HG03039 (cell line): ENCODE measurements at regions not wholly inside any gene's neighbourhood (a gene's known extent, or its start where the extent isn't known, plus 50 kb on each side); places are given as distances from the start of the nearest gene placed in this dataset.
"Not testable (repeated sequence)": the region's sequence is repeated elsewhere in the genome, so short reads cannot be mapped to it uniquely, and the experiment has no call there.

Source experiments
- ATAC-seq: cut with Tn5 transposase; IDR thresholded peaks from one replicate; pipeline ENCODE4 v1.9.1; 2021; ENCODE audit warnings: mild to moderate bottlenecking, moderate library complexity; ENCODE audit not compliant: unreplicated experiment

GRCh38 chr11:38182126-38182866, 1584.3 kb upstream of the RAG2 start:
- ATAC-seq, result no peak

DNA sequence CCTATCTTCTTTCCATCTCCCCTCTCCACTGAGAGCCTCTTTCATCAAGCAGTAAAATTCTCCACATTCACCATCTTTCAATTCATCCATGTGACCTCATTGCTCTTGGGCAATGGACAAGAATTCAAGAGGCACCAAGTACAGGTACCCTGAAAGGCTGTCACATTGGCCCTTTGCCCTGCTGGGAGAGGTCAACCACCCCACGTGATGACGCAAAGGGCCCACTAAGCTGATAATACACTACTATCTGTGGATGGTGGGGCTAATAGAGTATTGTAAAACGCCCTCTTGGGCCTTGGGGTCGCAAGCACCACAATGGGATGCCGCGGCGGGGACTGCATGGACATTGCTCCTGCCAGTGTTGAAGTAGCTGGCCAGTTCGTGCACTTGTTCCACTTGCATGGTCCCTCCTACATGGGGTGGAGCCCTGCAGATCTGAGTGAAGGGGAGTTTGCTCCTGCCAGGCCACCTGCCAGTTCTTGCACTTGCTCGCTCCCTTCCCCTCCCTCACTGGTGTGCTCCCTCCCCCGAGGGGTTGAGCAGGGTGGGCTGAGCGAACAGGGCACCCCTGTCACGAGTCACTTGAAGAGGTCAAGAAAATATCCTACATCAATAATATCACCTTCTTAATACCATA, 1578.8 kb upstream of the RAG2 start:
- ATAC-seq, result no peak

DNA sequence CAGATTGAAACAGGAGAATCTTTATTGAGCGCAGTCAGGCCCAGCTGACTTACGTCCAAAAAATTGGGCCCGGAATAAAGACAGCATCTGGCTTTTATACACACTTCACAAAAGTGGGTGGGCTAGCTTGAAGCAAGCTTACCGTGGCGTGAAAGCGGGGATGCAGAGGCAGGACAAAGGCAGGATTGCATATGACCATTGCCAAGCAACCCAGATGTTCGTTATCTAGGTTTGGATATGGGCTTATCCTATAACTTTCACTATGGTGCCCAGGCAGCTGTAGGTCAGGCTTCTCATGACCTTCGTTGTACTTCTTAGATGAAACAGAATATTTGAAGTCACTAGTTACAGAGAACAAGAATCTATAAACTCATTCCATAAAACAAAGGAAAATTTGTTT, 1575.6 kb upstream of the RAG2 start:
- no peak for ATAC-seq

DNA sequence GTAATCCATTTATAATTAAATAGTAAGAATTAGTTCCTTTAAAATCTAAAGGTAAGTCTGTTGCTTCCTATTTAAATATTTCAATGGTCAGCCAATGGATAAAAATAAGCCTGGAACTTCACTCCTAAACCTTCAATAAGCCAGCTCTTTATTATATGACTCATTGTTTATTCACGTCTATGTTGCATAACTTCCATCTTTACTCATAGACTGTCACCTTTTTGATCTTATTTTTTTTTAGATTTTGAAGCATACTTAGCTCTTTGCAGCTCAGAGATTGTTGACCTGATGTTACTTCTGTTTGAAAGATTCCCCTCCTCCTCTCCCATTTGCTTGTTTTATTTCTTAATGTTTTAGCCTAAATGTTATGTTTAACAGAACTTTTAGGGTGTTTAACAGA, 1571.2 kb upstream of the RAG2 start:
- ATAC-seq, result no peak

DNA sequence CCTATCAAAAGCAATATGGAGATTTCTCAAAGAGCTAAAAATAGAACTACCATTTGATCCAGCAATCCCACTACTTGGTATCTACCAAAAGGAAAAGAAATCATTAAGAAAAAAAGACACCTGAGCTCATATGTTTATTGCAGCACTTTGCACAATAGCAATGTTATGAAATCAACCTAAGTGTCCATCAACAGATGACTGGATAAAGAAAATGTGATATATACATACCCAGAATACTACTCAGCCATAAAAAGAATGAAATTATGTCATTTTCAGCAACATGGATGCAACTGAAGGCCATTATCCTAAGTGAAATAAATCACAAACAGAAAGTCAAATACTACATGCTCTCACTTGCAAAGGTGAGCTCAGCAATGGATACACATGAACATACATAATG, 1565.5 kb upstream of the RAG2 start:
- ATAC-seq, result no peak

DNA sequence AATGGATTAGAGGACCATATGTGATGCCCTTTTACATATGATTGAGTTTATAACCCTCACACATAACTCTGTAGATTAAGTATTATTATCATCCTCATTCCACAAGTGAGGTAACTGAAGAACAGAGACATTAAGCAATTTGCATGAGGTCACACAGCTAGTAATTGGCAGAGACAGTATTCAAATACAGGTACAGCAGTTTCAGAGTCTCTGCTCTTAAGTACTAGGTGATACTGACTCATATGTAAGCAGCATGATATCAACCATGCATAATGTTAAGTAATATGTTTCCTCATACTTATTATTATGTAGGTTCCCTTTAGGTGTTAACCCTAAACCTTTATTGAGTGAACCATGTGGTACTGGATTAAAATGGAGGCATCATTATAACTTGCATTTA, 1562.4 kb upstream of the RAG2 start:
- no peak for ATAC-seq

GRCh38 chr11:38159038-38159437, 1561.0 kb upstream of the RAG2 start:
- ATAC-seq, result no peak

DNA sequence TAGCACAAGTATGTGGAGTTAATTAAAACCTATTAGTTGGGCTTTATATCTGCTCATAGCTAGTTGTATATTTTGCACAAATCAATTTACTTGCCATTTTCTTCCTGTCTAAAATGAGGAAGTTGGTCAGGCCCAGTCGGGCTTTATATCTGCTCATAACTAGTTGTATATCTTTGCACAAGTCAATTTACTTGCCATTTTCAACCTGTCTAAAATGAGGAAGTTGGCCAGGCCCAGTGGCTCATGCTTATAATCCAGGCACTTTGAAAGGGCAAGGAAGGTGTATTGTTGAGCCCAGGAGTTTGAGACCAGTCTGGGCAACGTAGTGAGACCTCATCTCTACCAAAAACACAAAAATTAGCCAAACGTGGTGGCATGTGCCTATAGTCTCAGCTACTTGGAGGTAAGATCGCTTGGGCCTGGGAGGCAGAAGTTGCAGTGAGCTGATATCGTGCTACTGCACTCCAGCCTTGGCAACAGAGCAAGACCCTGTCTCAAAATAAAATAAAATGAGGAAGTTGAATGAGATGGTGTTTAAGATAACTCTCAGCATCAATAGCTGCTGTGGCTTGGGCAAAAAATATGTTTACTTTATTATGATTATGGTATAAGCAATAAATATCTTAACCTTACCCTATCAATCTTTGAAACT, 1558.6 kb upstream of the RAG2 start:
- ATAC-seq, result no peak

- no peak for ATAC-seq
Observed at GRCh38 chr11:38155856-38156255, 1557.8 kb upstream of the RAG2 start.

DNA sequence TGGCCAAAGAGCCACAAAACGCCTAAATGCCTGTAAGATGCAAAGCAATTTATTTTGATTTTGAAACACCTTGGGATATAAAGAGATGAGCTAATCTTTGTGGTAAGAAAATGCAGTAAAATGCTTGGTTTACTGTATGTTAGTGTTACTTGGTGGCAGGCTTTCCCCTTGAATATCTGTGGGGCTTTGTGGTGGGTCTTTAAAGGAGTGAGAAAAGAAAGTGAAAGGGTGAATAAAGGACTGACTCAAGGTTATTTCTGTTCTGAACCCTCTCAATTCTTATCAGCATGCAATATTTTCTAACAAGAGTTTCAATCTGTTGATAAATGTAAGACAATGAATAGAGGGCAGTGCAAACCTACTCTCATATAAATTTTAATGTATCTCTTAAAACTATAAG, 1555.9 kb upstream of the RAG2 start:
- no peak for ATAC-seq

- ATAC-seq, result no peak
Observed at GRCh38 chr11:38143852-38144251, 1545.8 kb upstream of the RAG2 start.

DNA sequence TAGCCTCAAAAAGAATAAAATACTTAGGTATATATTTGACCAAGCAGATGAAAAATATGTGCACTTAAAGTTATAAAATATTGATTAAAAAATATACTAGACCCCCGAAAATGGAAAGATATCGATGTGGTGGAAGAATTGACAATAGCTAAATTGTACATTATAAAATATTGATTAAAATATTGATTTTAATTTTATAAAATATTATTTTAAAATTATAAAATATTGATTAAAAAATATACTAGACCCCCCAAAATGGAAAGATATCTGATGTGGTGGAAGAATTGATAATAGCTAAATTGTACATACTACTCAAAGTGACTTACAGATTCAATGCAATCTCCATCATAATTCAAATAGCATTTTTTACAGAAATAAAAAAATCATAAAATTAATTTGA, 1540.9 kb upstream of the RAG2 start:
- ATAC-seq, result no peak

GRCh38 chr11:38136887-38137286, 1538.9 kb upstream of the RAG2 start:
- ATAC-seq, result no peak

- ATAC-seq, result no peak
Observed at GRCh38 chr11:38131535-38131934, 1533.5 kb upstream of the RAG2 start.

GRCh38 chr11:38130976-38131375, 1532.9 kb upstream of the RAG2 start:
- no peak for ATAC-seq

GRCh38 chr11:38130514-38130913, 1532.5 kb upstream of the RAG2 start:
- no peak for ATAC-seq

DNA sequence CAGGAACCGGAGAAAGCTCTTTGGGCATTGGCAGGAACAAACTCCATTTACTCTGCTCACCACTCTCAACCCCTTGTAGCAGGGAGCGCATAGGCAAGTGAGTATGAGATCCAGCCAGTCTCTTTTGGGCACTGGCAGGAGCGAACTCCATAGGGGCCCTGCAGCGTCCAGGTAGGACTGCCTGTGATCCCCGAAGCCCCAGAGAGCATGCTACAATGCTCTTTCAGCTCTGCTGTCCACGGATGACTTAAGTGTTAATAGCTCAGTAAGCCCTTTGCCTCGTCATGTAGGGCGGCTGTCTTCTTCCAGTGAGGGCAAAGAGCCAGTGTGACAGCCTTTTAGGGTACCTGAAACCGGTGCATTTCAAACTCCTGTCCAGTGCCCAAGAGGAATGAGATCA, 1525.6 kb upstream of the RAG2 start:
- ATAC-seq, result no peak

GRCh38 chr11:38116616-38117015, 1518.6 kb upstream of the RAG2 start:
- ATAC-seq, result not testable (repeated sequence)

GRCh38 chr11:38115381-38115780, 1517.3 kb upstream of the RAG2 start:
- not testable (repeated sequence) for ATAC-seq

GRCh38 chr11:38100836-38101462, 1502.9 kb upstream of the RAG2 start:
- no peak for ATAC-seq

GRCh38 chr11:38095268-38095667, 1497.2 kb upstream of the RAG2 start:
- no peak for ATAC-seq

- ATAC-seq, result no peak
Observed at GRCh38 chr11:38089726-38090125, 1491.7 kb upstream of the RAG2 start.
